PFSK-1 (cell line): ENCODE measurements at regions not wholly inside any gene's neighbourhood (a gene's known extent, or its start where the extent isn't known, plus 50 kb on each side); places are given as distances from the start of the nearest gene placed in this dataset.

Source experiments
- POLR2AphosphoS5 ChIP-seq: IDR thresholded peaks from 2 replicates; pipeline ENCODE4 v1.6.1; 2012; ENCODE audit warnings: low read depth, mild to moderate bottlenecking, control low read depth, low read length, moderate library complexity
- REST ChIP-seq, 2 experiments: IDR thresholded peaks; 2 replicates each; pipeline versions ENCODE4 v1.6.1 to v1.8.0; 2011 to 2012; ENCODE audit warnings: low read depth in 2 of 2, low read length in 2 of 2, control low read depth in 1 of 2, inconsistent platforms in 1 of 2, mild to moderate bottlenecking in 1 of 2, moderate library complexity in 1 of 2; ENCODE audit not compliant: insufficient read depth in 1 of 2
- TAF1 ChIP-seq: IDR thresholded peaks from 2 replicates; pipeline ENCODE4 v1.6.1; 2012; ENCODE audit warnings: low read length, control low read depth, borderline replicate concordance; ENCODE audit not compliant: insufficient read depth

- TF ChIP-seq TAF1 (no peak), REST (IDR thresholded peaks at IDR 0.05; ENCODE audit: insufficient read depth in 1 of 2, low read depth in 2 of 2, low read length in 2 of 2) (no peak), POLR2AphosphoS5 (no peak)
These were observed 169.6 kb downstream of the CRYBB2 start for GRCh38 chr22:25388866-25389540.
